ENCODE measurements at regions not wholly inside any gene's neighbourhood (a gene's known extent, or its start where the extent isn't known, plus 50 kb on each side); places are given as distances from the start of the nearest gene placed in this dataset.
A peak's percentile ranks its signal among the peaks of the same experiment; 100 is the strongest.

GRCh38 chr2:57891086-57891712 lies 155.4 kb upstream of the VRK2 start:
- no peak for DNase-seq (ENCODE audit: extremely low read depth, low read depth)

- DNase-seq (ENCODE audit: extremely low read depth, low read depth), result no peak
Observed at GRCh38 chr2:57892920-57893319, 153.7 kb upstream of the VRK2 start.

GRCh38 chr2:57893347-57893746 lies 153.3 kb upstream of the VRK2 start:
- DNase-seq (ENCODE audit: extremely low read depth, low read depth), result no peak

GRCh38 chr2:57893786-57894185 lies 152.8 kb upstream of the VRK2 start:
- DNase-seq (ENCODE audit: extremely low read depth, low read depth), result no peak

GRCh38 chr2:57894381-57894780 lies 152.2 kb upstream of the VRK2 start:
- no peak for DNase-seq (ENCODE audit: extremely low read depth, low read depth)

GRCh38 chr2:57897920-57898319 lies 148.7 kb upstream of the VRK2 start:
- no peak for DNase-seq (ENCODE audit: extremely low read depth, low read depth)

GRCh38 chr2:57899898-57900297 lies 146.7 kb upstream of the VRK2 start:
- DNase-seq (ENCODE audit: extremely low read depth, low read depth), result no peak

- DNase-seq (ENCODE audit: extremely low read depth, low read depth), result no peak
Observed at GRCh38 chr2:57902578-57902977, 144.0 kb upstream of the VRK2 start.

- DNase-seq (ENCODE audit: extremely low read depth, low read depth), result peak; percentile 61
Observed at GRCh38 chr2:57906152-57906732, 140.4 kb upstream of the VRK2 start.

- DNase-seq (ENCODE audit: extremely low read depth, low read depth), result no peak
Observed at GRCh38 chr2:57907411-57907810, 139.2 kb upstream of the VRK2 start.

- no peak for DNase-seq (ENCODE audit: extremely low read depth, low read depth)
Observed at GRCh38 chr2:57908736-57909161, 137.9 kb upstream of the VRK2 start.

GRCh38 chr2:57918126-57918525 lies 128.5 kb upstream of the VRK2 start:
- no peak for DNase-seq (ENCODE audit: extremely low read depth, low read depth)

GRCh38 chr2:57920342-57920939 lies 126.2 kb upstream of the VRK2 start:
- no peak for DNase-seq (ENCODE audit: extremely low read depth, low read depth)

- DNase-seq (ENCODE audit: extremely low read depth, low read depth), result no peak
Observed at GRCh38 chr2:57934659-57935058, 111.9 kb upstream of the VRK2 start.

- no peak for DNase-seq (ENCODE audit: extremely low read depth, low read depth)
Observed at GRCh38 chr2:57936216-57936615, 110.4 kb upstream of the VRK2 start.

- no peak for DNase-seq (ENCODE audit: extremely low read depth, low read depth)
Observed at GRCh38 chr2:57937456-57937855, 109.2 kb upstream of the VRK2 start.

GRCh38 chr2:57941816-57942215 lies 104.8 kb upstream of the VRK2 start:
- no peak for DNase-seq (ENCODE audit: extremely low read depth, low read depth)

- DNase-seq (ENCODE audit: extremely low read depth, low read depth), result no peak
Observed at GRCh38 chr2:57943315-57943714, 103.3 kb upstream of the VRK2 start.

- DNase-seq (ENCODE audit: extremely low read depth, low read depth), result no peak
Observed at GRCh38 chr2:57947398-57947797, 99.2 kb upstream of the VRK2 start.

GRCh38 chr2:57954020-57954419 lies 92.6 kb upstream of the VRK2 start:
- no peak for DNase-seq (ENCODE audit: extremely low read depth, low read depth)

- DNase-seq (ENCODE audit: extremely low read depth, low read depth), result no peak
Observed at GRCh38 chr2:57957238-57957637, 89.4 kb upstream of the VRK2 start.

- DNase-seq (ENCODE audit: extremely low read depth, low read depth), result no peak
Observed at GRCh38 chr2:57959390-57959789, 87.2 kb upstream of the VRK2 start.

All from NCI-H460 (cell line).